ENCODE measurements at regions not wholly inside any gene's neighbourhood (a gene's known extent, or its start where the extent isn't known, plus 50 kb on each side); places are given as distances from the start of the nearest gene placed in this dataset.

DNA sequence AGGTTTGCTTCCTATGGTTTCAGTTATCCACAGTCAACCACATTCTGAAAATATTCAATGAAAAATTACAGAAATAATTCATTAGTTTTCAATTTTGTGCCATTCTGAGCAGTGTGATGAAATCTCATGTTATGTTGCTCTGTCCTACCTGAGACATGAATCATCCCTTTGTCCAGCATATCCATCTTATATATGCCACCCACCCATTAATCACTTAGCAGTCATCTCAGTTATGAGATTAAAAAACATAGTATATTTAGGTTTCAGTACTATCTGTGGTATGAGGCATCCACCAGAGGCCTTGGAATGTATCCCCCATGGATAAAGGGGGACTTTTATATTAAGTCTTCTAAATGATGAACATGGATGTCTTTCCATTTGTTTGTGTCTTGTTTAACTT lies 64.7 kb upstream of the PROK2 start:
- 0 out of 2 replicates have a peak, but pooled peaks cover 8% of the 10 kb centered on the region for H3K9me2 ChIP-seq (ENCODE audit: insufficient read depth)
- H4K20me1 ChIP-seq (replicated peaks; ENCODE audit: insufficient read depth) = no peaks in the 10 kb centered on the region
- DNase-seq (ENCODE audit: low spot score) (no peak), ATAC-seq (no peak)
- no peaks in the 10 kb centered on the region for H3F3A ChIP-seq (replicated peaks; ENCODE audit: low read depth)
- no peak overlapping the region for H2AFZ ChIP-seq
- Mint-ChIP-seq H3K4me3 (no peak overlapping the region), H3K36me3 (ENCODE audit: low read depth) (no peaks in the 10 kb centered on the region), H3K27me3 (ENCODE audit: insufficient read depth, low read depth, poor library complexity) (peaks cover 1% of the 10 kb centered on the region), H3K27ac (no peak overlapping the region), H3K4me1 (no peaks in the 10 kb centered on the region), H3K9me3 (no peaks in the 10 kb centered on the region)
- no peak overlapping the region for H3K4me2 ChIP-seq
- no peaks in the 10 kb centered on the region for H3K4me1 ChIP-seq (ENCODE audit: insufficient read depth)
- no peaks in the 10 kb centered on the region for H3K27me3 ChIP-seq (ENCODE audit: insufficient read depth)
- H3K79me2 ChIP-seq (replicated peaks; ENCODE audit: insufficient read depth) = no peaks in the 10 kb centered on the region
- no peak overlapping the region for H3K27ac ChIP-seq (ENCODE audit: low read depth)
- no peak for TF ChIP-seq ZNF114 (CRISPR knock-in tag; IDR thresholded peaks at IDR 0.05)
- TF ChIP-seq STAT1 (IDR thresholded peaks at IDR 0.05; ENCODE audit: unreplicated experiment) = no peak
- TF ChIP-seq EZH2phosphoT487 (IDR thresholded peaks at IDR 0.05; ENCODE audit: unreplicated experiment) = no peak
- TF ChIP-seq, protein P1, sequence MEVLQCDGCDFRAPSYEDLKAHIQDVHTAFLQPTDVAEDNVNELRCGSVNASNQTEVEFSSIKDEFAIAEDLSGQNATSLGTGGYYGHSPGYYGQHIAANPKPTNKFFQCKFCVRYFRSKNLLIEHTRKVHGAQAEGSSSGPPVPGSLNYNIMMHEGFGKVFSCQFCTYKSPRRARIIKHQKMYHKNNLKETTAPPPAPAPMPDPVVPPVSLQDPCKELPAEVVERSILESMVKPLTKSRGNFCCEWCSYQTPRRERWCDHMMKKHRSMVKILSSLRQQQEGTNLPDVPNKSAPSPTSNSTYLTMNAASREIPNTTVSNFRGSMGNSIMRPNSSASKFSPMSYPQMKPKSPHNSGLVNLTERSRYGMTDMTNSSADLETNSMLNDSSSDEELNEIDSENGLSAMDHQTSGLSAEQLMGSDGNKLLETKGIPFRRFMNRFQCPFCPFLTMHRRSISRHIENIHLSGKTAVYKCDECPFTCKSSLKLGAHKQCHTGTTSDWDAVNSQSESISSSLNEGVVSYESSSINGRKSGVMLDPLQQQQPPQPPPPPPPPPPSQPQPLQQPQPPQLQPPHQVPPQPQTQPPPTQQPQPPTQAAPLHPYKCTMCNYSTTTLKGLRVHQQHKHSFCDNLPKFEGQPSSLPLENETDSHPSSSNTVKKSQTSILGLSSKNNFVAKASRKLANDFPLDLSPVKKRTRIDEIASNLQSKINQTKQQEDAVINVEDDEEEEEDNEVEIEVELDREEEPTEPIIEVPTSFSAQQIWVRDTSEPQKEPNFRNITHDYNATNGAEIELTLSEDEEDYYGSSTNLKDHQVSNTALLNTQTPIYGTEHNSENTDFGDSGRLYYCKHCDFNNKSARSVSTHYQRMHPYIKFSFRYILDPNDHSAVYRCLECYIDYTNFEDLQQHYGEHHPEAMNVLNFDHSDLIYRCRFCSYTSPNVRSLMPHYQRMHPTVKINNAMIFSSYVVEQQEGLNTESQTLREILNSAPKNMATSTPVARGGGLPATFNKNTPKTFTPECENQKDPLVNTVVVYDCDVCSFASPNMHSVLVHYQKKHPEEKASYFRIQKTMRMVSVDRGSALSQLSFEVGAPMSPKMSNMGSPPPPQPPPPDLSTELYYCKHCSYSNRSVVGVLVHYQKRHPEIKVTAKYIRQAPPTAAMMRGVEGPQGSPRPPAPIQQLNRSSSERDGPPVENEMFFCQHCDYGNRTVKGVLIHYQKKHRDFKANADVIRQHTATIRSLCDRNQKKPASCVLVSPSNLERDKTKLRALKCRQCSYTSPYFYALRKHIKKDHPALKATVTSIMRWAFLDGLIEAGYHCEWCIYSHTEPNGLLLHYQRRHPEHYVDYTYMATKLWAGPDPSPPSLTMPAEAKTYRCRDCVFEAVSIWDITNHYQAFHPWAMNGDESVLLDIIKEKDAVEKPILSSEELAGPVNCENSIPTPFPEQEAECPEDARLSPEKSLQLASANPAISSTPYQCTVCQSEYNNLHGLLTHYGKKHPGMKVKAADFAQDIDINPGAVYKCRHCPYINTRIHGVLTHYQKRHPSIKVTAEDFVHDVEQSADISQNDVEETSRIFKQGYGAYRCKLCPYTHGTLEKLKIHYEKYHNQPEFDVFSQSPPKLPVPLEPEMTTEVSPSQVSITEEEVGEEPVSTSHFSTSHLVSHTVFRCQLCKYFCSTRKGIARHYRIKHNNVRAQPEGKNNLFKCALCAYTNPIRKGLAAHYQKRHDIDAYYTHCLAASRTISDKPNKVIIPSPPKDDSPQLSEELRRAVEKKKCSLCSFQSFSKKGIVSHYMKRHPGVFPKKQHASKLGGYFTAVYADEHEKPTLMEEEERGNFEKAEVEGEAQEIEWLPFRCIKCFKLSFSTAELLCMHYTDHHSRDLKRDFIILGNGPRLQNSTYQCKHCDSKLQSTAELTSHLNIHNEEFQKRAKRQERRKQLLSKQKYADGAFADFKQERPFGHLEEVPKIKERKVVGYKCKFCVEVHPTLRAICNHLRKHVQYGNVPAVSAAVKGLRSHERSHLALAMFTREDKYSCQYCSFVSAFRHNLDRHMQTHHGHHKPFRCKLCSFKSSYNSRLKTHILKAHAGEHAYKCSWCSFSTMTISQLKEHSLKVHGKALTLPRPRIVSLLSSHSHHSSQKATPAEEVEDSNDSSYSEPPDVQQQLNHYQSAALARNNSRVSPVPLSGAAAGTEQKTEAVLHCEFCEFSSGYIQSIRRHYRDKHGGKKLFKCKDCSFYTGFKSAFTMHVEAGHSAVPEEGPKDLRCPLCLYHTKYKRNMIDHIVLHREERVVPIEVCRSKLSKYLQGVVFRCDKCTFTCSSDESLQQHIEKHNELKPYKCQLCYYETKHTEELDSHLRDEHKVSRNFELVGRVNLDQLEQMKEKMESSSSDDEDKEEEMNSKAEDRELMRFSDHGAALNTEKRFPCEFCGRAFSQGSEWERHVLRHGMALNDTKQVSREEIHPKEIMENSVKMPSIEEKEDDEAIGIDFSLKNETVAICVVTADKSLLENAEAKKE (CRISPR knock-in tag; IDR thresholded peaks at IDR 0.05) = no peak
- TF ChIP-seq POLR2AphosphoS5 (IDR thresholded peaks at IDR 0.05; ENCODE audit: low read depth) = no peak
- TF ChIP-seq NANOG (IDR thresholded peaks at IDR 0.05; ENCODE audit: borderline replicate concordance) = no peak
- no peak for TF ChIP-seq ZNF331 (CRISPR knock-in tag; IDR thresholded peaks at IDR 0.05; ENCODE audit: low read depth)
- TF ChIP-seq JUNB (IDR thresholded peaks at IDR 0.05; ENCODE audit: unreplicated experiment) = no peak
- TF ChIP-seq, protein P2, sequence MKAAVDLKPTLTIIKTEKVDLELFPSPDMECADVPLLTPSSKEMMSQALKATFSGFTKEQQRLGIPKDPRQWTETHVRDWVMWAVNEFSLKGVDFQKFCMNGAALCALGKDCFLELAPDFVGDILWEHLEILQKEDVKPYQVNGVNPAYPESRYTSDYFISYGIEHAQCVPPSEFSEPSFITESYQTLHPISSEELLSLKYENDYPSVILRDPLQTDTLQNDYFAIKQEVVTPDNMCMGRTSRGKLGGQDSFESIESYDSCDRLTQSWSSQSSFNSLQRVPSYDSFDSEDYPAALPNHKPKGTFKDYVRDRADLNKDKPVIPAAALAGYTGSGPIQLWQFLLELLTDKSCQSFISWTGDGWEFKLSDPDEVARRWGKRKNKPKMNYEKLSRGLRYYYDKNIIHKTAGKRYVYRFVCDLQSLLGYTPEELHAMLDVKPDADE (IDR thresholded peaks at IDR 0.05) = no peak
- no peak for TF ChIP-seq CREB1 (CRISPR knock-in tag; IDR thresholded peaks at IDR 0.05; ENCODE audit: low read depth)
- TF ChIP-seq, protein P3, sequence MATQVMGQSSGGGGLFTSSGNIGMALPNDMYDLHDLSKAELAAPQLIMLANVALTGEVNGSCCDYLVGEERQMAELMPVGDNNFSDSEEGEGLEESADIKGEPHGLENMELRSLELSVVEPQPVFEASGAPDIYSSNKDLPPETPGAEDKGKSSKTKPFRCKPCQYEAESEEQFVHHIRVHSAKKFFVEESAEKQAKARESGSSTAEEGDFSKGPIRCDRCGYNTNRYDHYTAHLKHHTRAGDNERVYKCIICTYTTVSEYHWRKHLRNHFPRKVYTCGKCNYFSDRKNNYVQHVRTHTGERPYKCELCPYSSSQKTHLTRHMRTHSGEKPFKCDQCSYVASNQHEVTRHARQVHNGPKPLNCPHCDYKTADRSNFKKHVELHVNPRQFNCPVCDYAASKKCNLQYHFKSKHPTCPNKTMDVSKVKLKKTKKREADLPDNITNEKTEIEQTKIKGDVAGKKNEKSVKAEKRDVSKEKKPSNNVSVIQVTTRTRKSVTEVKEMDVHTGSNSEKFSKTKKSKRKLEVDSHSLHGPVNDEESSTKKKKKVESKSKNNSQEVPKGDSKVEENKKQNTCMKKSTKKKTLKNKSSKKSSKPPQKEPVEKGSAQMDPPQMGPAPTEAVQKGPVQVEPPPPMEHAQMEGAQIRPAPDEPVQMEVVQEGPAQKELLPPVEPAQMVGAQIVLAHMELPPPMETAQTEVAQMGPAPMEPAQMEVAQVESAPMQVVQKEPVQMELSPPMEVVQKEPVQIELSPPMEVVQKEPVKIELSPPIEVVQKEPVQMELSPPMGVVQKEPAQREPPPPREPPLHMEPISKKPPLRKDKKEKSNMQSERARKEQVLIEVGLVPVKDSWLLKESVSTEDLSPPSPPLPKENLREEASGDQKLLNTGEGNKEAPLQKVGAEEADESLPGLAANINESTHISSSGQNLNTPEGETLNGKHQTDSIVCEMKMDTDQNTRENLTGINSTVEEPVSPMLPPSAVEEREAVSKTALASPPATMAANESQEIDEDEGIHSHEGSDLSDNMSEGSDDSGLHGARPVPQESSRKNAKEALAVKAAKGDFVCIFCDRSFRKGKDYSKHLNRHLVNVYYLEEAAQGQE (IDR thresholded peaks at IDR 0.05; ENCODE audit: unreplicated experiment) = no peak
- no peak for TF ChIP-seq EZH2 (IDR thresholded peaks at IDR 0.05; ENCODE audit: low read depth, unreplicated experiment)
- no peak overlapping the region for H3K4me3 ChIP-seq
- H3K36me3 ChIP-seq (ENCODE audit: insufficient read depth) = no peaks in the 10 kb centered on the region
